Stomach smooth muscle (tissue), 2 donors: ENCODE measurements at regions not wholly inside any gene's neighbourhood (a gene's known extent, or its start where the extent isn't known, plus 50 kb on each side); places are given as distances from the start of the nearest gene placed in this dataset.
A peak's percentile ranks its signal among the peaks of the same experiment; 100 is the strongest.

Experiments
- H3K27ac ChIP-seq: one replicate; pipeline ENCODE4 v1.7.0; 2013; ENCODE audit warnings: mild to moderate bottlenecking, low read length, inconsistent platforms
- H3K27me3 ChIP-seq, 2 donors: one replicate each; pipeline ENCODE4 v1.7.0; 2013; ENCODE audit warnings: low read length in 2 of 2; ENCODE audit not compliant: insufficient read depth in 2 of 2, control insufficient read depth in 1 of 2
- H3K36me3 ChIP-seq, 2 donors: one replicate each; pipeline ENCODE4 v1.7.0; 2013; ENCODE audit warnings: low read length in 2 of 2; ENCODE audit not compliant: control insufficient read depth in 2 of 2, insufficient read depth in 2 of 2
- H3K4me1 ChIP-seq: one replicate; pipeline ENCODE4 v1.7.0; 2013; ENCODE audit warnings: low read length; ENCODE audit not compliant: control insufficient read depth, insufficient read depth
- H3K4me3 ChIP-seq, 2 donors: one replicate each; pipeline ENCODE4 v1.7.0; 2013; ENCODE audit warnings: low read length in 2 of 2
- H3K9ac ChIP-seq, 2 donors: one replicate each; pipeline ENCODE4 v1.7.0; 2013; ENCODE audit warnings: low read length in 2 of 2, mild to moderate bottlenecking in 1 of 2
- H3K9me3 ChIP-seq, 2 donors: one replicate each; pipeline ENCODE4 v1.7.0; 2013; ENCODE audit warnings: low read length in 2 of 2; ENCODE audit not compliant: control insufficient read depth in 2 of 2
- donor health status: healthy.
- donor health status: Pancreatic carcinoma.

DNA sequence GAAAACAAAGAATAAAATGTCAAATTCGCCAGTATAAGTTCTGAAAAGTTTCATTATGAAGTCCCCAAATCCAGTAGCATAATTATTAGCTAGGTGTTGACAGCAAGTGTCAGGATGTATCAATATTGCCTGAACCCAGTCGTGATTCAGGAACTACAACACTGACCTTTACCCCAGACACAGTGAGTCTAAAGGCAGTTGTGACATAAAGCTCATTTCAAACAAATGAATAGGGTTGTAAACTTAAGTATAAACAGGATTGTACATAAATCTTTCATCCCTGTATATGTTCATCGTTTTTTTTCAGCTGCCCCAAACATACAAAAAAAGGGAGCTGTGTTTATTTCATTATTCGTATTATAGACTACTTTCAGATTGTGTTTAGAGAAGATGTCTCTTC lies 385.7 kb downstream of the PLK2 start:
- H3K4me3 ChIP-seq: no peak overlapping the region
- H3K9ac ChIP-seq: no peak overlapping the region
- no peaks in the 10 kb centered on the region for H3K9me3 ChIP-seq
- H3K4me1 ChIP-seq: no peaks in the 10 kb centered on the region
- no peaks in the 10 kb centered on the region for H3K36me3 ChIP-seq
- H3K27me3 ChIP-seq: no peaks in the 10 kb centered on the region
- no peak overlapping the region for H3K27ac ChIP-seq

- H3K36me3 ChIP-seq: no peaks in the 10 kb centered on the region
- no peak overlapping the region for H3K27ac ChIP-seq
- H3K27me3 ChIP-seq: no peaks in the 10 kb centered on the region
- no peaks in the 10 kb centered on the region for H3K9me3 ChIP-seq
- no peak overlapping the region for H3K4me3 ChIP-seq
- no peaks in the 10 kb centered on the region for H3K4me1 ChIP-seq
- no peak overlapping the region for H3K9ac ChIP-seq
Observed at GRCh38 chr5:58073243-58073642, 386.6 kb downstream of the PLK2 start.

DNA sequence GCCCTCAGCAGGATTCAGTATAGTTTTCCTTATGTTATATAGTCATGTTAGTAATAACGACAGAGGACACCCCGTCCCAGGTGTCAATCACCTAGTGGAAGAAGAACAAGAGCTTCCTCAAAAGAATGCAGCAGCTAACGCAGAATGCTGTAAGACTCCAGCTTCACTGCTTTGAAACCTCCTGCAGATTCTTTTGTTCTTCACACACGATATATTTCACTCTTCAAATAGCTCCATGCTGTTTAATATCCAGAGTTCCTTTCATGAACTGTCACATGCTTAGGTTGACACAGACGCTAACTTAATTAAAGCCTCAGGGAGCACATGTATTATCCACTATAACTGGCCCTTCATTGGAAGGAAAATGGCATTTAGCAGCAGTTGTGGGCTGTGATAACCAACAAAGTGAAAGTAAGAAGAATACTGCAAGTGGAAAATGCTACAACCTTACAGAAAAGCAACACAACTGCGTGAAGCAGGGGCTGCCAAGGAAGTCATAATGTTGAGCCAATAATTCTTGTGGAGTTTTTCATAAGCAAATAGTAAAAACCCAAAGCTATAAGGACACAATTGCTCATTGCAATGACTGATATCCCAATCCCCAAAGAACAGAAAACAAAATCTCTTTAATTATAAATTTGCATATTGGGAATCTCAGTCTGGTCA lies 387.5 kb downstream of the PLK2 start:
- Histone ChIP-seq H3K27me3 (no peaks in the 10 kb centered on the region), H3K4me3 (peak overlapping the region; percentile 54), H3K9ac (no peak overlapping the region), H3K36me3 (no peaks in the 10 kb centered on the region), H3K27ac (no peak overlapping the region), H3K9me3 (no peaks in the 10 kb centered on the region), H3K4me1 (no peaks in the 10 kb centered on the region)

DNA sequence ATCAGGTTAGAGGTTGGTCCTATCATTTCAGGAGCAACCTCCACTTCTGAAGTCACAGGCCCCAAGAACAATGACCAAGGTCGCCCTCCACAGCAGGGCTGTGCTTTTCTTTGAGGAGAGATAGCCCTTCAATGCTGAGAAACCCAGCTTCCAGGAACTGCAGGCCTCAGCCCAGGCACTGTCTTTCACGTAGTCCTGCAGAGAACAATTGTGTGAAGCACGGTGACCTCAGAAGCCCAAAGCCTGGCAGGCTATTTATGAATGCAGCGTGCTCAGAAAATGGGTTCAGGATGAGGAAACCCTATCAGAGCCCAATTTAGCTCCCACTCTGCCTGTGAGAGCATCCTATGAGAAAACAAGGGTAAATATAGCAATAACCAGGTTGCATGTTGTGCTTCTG lies 388.3 kb downstream of the PLK2 start:
- Histone ChIP-seq H3K4me1 (no peaks in the 10 kb centered on the region), H3K9me3 (no peaks in the 10 kb centered on the region), H3K4me3 (no peak overlapping the region), H3K27me3 (no peaks in the 10 kb centered on the region), H3K9ac (no peak overlapping the region), H3K27ac (no peak overlapping the region), H3K36me3 (no peaks in the 10 kb centered on the region)

- no peak overlapping the region for H3K9ac ChIP-seq
- no peaks in the 10 kb centered on the region for H3K36me3 ChIP-seq
- no peaks in the 10 kb centered on the region for H3K9me3 ChIP-seq
- H3K4me3 ChIP-seq: no peak overlapping the region
- H3K4me1 ChIP-seq: no peaks in the 10 kb centered on the region
- no peak overlapping the region for H3K27ac ChIP-seq
- no peaks in the 10 kb centered on the region for H3K27me3 ChIP-seq
Observed at GRCh38 chr5:58069846-58070245, 390.0 kb downstream of the PLK2 start.

DNA sequence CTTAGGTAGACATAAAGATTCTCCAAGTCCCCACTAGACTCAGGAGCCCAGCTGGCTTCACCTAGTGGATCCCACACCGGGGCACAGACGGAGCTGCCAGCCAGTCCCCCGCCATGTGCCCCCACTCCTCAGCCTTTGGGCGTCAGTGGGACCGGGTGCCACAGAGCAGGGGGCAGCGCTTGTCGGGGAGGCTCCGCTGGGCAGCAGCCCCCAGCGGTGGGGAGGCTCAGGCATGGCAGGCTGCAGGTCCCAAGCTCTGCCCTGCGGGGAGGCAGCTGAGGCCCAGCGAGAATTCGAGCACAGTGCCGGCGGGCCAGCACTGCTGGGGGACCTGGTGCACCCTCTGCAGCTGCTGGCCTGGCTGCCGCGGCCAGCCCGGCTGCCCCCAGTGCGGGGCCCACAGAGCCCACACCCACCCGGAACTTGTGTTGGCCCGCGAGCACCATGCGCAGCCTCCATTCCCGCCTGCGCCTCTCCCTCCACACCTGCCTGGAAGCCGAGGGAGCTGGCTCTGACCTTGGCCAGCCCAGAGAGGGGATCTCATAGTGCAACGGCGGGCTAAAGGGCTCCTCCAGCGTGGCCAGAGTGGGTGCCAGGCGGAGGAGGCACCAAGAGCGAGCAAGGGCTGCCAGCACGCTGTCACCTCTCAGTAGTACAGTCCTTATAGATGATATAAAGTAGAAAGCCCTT lies 390.7 kb downstream of the PLK2 start:
- Histone ChIP-seq H3K9me3 (no peaks in the 10 kb centered on the region), H3K4me3 (no peak overlapping the region), H3K27ac (no peak overlapping the region), H3K9ac (no peak overlapping the region), H3K36me3 (no peaks in the 10 kb centered on the region), H3K27me3 (no peaks in the 10 kb centered on the region), H3K4me1 (no peaks in the 10 kb centered on the region)

DNA sequence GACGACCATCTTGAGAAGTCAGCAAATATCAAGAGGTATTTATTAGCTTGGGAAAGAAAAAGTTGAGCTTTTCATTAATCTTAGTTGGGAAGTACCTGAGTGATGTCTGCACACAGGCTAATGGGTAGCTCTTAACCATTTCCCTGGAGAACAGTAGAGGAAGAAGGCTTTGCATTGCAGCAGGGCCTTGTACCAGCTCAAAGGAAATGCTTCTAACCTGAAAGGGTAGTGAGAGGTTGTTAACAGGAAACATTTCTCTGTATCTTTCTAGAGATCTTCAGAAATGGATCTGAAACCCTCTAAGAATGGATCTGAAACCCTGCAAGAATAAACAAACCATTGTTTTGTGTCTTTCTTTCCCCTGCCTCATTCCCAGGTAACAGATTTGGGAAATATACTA lies 393.3 kb downstream of the PLK2 start:
- Histone ChIP-seq H3K36me3 (no peaks in the 10 kb centered on the region), H3K4me3 (no peak overlapping the region), H3K4me1 (no peaks in the 10 kb centered on the region), H3K9ac (no peak overlapping the region), H3K9me3 (no peaks in the 10 kb centered on the region), H3K27me3 (no peaks in the 10 kb centered on the region), H3K27ac (no peak overlapping the region)

DNA sequence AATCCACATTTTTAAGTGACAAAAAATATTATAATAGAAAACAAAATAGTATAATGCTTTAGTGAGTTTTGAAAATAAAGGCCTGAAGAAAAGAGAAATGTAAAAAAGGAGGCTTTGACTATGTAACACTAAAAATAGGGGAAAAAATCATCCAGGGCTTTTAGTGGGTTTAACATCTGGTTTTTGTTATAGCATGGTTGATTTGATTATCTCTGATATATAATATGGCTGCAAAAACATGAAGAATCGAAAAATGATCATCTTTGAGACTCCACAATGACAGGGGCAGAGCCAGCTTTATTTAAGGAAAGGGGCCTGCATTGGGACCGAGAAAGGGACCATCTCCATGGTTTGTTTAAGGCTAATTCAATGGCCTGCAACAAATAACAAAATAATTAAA lies 393.8 kb downstream of the PLK2 start:
- no peaks in the 10 kb centered on the region for H3K27me3 ChIP-seq
- no peak overlapping the region for H3K4me3 ChIP-seq
- no peak overlapping the region for H3K9ac ChIP-seq
- no peak overlapping the region for H3K27ac ChIP-seq
- no peaks in the 10 kb centered on the region for H3K9me3 ChIP-seq
- no peaks in the 10 kb centered on the region for H3K36me3 ChIP-seq
- H3K4me1 ChIP-seq: no peaks in the 10 kb centered on the region

GRCh38 chr5:58064801-58065200 lies 395.1 kb downstream of the PLK2 start:
- no peak overlapping the region for H3K27ac ChIP-seq
- H3K9me3 ChIP-seq: no peaks in the 10 kb centered on the region
- no peaks in the 10 kb centered on the region for H3K4me1 ChIP-seq
- H3K4me3 ChIP-seq: no peak overlapping the region
- H3K36me3 ChIP-seq: no peaks in the 10 kb centered on the region
- H3K9ac ChIP-seq: no peak overlapping the region
- H3K27me3 ChIP-seq: no peaks in the 10 kb centered on the region

DNA sequence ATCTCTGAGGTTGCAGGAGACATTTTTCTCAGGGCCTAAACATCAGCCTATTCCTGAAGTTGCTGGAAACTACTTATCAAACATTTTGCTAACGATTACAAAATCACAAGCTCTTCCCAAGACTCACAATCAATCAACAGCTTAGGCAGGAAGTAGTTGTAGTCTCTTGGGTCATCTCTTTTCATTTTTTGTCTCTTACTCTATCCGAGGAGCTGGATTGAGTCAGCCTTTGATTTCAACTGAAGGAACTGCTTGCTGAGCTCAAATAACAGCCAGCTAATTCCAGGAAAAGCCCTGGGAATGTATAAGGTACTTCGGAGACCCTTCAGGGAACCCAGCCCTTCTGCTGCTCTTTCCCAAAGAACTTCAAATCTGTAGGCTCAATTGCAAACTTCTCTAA lies 398.9 kb downstream of the PLK2 start:
- H3K27me3 ChIP-seq: no peaks in the 10 kb centered on the region
- no peaks in the 10 kb centered on the region for H3K36me3 ChIP-seq
- no peak overlapping the region for H3K27ac ChIP-seq
- H3K4me3 ChIP-seq: no peak overlapping the region
- no peak overlapping the region for H3K9ac ChIP-seq
- no peaks in the 10 kb centered on the region for H3K4me1 ChIP-seq
- H3K9me3 ChIP-seq: no peaks in the 10 kb centered on the region

DNA sequence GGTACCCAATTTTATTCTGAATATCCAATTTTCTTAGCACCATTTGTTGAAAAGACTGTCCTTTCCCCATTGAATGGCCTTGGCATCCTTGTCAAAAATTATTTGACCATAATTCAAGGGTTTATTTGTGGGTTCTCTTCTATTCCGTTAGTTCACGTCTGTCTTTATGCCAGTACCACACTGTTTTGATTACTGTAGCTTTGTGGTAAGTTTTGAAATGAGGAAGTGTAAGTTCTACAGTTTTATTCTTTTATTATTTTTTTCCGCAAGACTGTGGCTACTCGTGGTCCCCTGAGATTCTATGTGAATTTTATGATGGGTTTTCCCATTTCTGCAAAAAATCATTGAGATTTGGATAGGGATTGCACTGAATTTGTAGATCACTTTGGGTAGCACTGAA lies 402.6 kb downstream of the PLK2 start:
- H3K9me3 ChIP-seq: no peaks in the 10 kb centered on the region
- H3K4me1 ChIP-seq: no peaks in the 10 kb centered on the region
- H3K9ac ChIP-seq: no peak overlapping the region
- H3K27ac ChIP-seq: no peak overlapping the region
- no peaks in the 10 kb centered on the region for H3K27me3 ChIP-seq
- no peak overlapping the region for H3K4me3 ChIP-seq
- no peaks in the 10 kb centered on the region for H3K36me3 ChIP-seq
